ENCODE measurements at regions not wholly inside any gene's neighbourhood (a gene's known extent, or its start where the extent isn't known, plus 50 kb on each side); places are given as distances from the start of the nearest gene placed in this dataset.

GRCh38 chr7:155365146-155365874 lies 67.6 kb downstream of the INSIG1 start:
- no peak for DNase-seq (ENCODE audit: low read depth)
- no peak overlapping the region for H3K4me3 ChIP-seq (ENCODE audit: low read depth, low read length)
- no peak for TF ChIP-seq CTCF (IDR thresholded peaks at IDR 0.05; ENCODE audit: insufficient read depth, low read length)

GRCh38 chr7:155368894-155369600 lies 71.4 kb downstream of the INSIG1 start:
- no peak overlapping the region for H3K4me3 ChIP-seq (ENCODE audit: low read depth, low read length)
- no peak for TF ChIP-seq CTCF (IDR thresholded peaks at IDR 0.05; ENCODE audit: insufficient read depth, low read length)
- no peak for DNase-seq (ENCODE audit: low read depth)

- TF ChIP-seq CTCF (IDR thresholded peaks at IDR 0.05; ENCODE audit: insufficient read depth, low read length) = no peak
- no peak for DNase-seq (ENCODE audit: low read depth)
- no peak overlapping the region for H3K4me3 ChIP-seq (ENCODE audit: low read depth, low read length)
These were observed 72.1 kb downstream of the INSIG1 start for GRCh38 chr7:155369766-155370165.

GRCh38 chr7:155371331-155371883 lies 73.7 kb downstream of the INSIG1 start:
- no peak overlapping the region for H3K4me3 ChIP-seq (ENCODE audit: low read depth, low read length)
- DNase-seq (ENCODE audit: low read depth) = no peak
- TF ChIP-seq CTCF (IDR thresholded peaks at IDR 0.05; ENCODE audit: insufficient read depth, low read length) = no peak

- DNase-seq (ENCODE audit: low read depth) = no peak
- no peak overlapping the region for H3K4me3 ChIP-seq (ENCODE audit: low read depth, low read length)
These were observed 74.5 kb downstream of the INSIG1 start for GRCh38 chr7:155371884-155372781.

More at GRCh38 chr7:155371884-155372781, 74.5 kb downstream of the INSIG1 start:
- no peak for TF ChIP-seq CTCF (IDR thresholded peaks at IDR 0.05; ENCODE audit: insufficient read depth, low read length)

Measured in fibroblast of the aortic adventitia (primary cell).